ENCODE measurements at regions not wholly inside any gene's neighbourhood (a gene's known extent, or its start where the extent isn't known, plus 50 kb on each side); places are given as distances from the start of the nearest gene placed in this dataset.
"Not testable (repeated sequence)": the region's sequence is repeated elsewhere in the genome, so short reads cannot be mapped to it uniquely, and the experiment has no call there.

- DNase-seq, result no peak
These were observed 952.0 kb upstream of the ZNF722 start for GRCh38 chr7:63046612-63047011.

- DNase-seq, result no peak
These were observed 951.6 kb upstream of the ZNF722 start for GRCh38 chr7:63047061-63047460.

- no peak for DNase-seq
These were observed 951.1 kb upstream of the ZNF722 start for GRCh38 chr7:63047546-63047945.

- DNase-seq, result no peak
These were observed 944.4 kb upstream of the ZNF722 start for GRCh38 chr7:63054191-63054661.

- DNase-seq, result no peak
These were observed 941.4 kb upstream of the ZNF722 start for GRCh38 chr7:63057265-63057664.

- DNase-seq, result not testable (repeated sequence)
These were observed 937.9 kb upstream of the ZNF722 start for GRCh38 chr7:63060701-63061100.

- no peak for DNase-seq
These were observed 933.0 kb upstream of the ZNF722 start for GRCh38 chr7:63065684-63066083.

- not testable (repeated sequence) for DNase-seq
These were observed 932.4 kb upstream of the ZNF722 start for GRCh38 chr7:63066235-63066634.

GRCh38 chr7:63067897-63068585, 930.6 kb upstream of the ZNF722 start:
- peak; percentile 32 to 39 for DNase-seq

GRCh38 chr7:63070696-63071095, 928.0 kb upstream of the ZNF722 start:
- no peak for DNase-seq

GRCh38 chr7:63071396-63071795, 927.3 kb upstream of the ZNF722 start:
- DNase-seq, result no peak

GRCh38 chr7:63071920-63072319, 926.7 kb upstream of the ZNF722 start:
- no peak for DNase-seq

- DNase-seq, result no peak
These were observed 925.8 kb upstream of the ZNF722 start for GRCh38 chr7:63072806-63073205.

- DNase-seq, result no peak
These were observed 925.4 kb upstream of the ZNF722 start for GRCh38 chr7:63073286-63073685.

- DNase-seq, result no peak
These were observed 924.9 kb upstream of the ZNF722 start for GRCh38 chr7:63073736-63074135.

GRCh38 chr7:63077841-63078240, 920.8 kb upstream of the ZNF722 start:
- no peak for DNase-seq

- no peak for DNase-seq
These were observed 918.2 kb upstream of the ZNF722 start for GRCh38 chr7:63080406-63080805.

- DNase-seq, result no peak
These were observed 917.8 kb upstream of the ZNF722 start for GRCh38 chr7:63080831-63081230.

- DNase-seq, result no peak
These were observed 911.0 kb upstream of the ZNF722 start for GRCh38 chr7:63087575-63088190.

- no peak for DNase-seq
These were observed 905.7 kb upstream of the ZNF722 start for GRCh38 chr7:63092951-63093350.

GRCh38 chr7:63093481-63093880, 905.2 kb upstream of the ZNF722 start:
- no peak for DNase-seq

- no peak for DNase-seq
These were observed 902.5 kb upstream of the ZNF722 start for GRCh38 chr7:63096141-63096540.

GRCh38 chr7:63104666-63105065, 894.0 kb upstream of the ZNF722 start:
- no peak for DNase-seq

GRCh38 chr7:63105978-63106377, 892.7 kb upstream of the ZNF722 start:
- no peak for DNase-seq
